ENCODE measurements at regions not wholly inside any gene's neighbourhood (a gene's known extent, or its start where the extent isn't known, plus 50 kb on each side); places are given as distances from the start of the nearest gene placed in this dataset.
"Not testable (repeated sequence)": the region's sequence is repeated elsewhere in the genome, so short reads cannot be mapped to it uniquely, and the experiment has no call there.

- POLR2A ChIA-PET (ENCODE audit: unreplicated experiment): interaction anchor here (0.5 kb wide), 1 partner anchor 338 kb away, joined by 15 read pairs; no protein-coding TSS in a partner anchor
- intact Hi-C loops (cut with micrococcal nuclease): loop anchor here (2.0 kb wide), 1 partner anchor 513 kb away; no protein-coding TSS in a partner anchor
Measured at GRCh38 chr4:14169460-14169859, 541.9 kb upstream of the BOD1L1 start.

GRCh38 chr4:14169940-14170339 is 542.4 kb upstream of the BOD1L1 start:
- H3K4me2 ChIP-seq (ENCODE audit: low read length): not testable (repeated sequence)

More at GRCh38 chr4:14169460-14169859, 541.9 kb upstream of the BOD1L1 start:
- Histone ChIP-seq H3K4me1 (ENCODE audit: insufficient read depth, low read length) (peaks cover 27% of the 10 kb centered on the region), H3K27me3 (ENCODE audit: low read length) (no peaks in the 10 kb centered on the region), H3K9ac (ENCODE audit: low read length) (peak overlapping the region; percentile 70), H4K20me1 (ENCODE audit: low read length) (no peaks in the 10 kb centered on the region), H3K9me2 (replicated peaks; ENCODE audit: low read length) (no peaks in the 10 kb centered on the region), H3K9me3 (ENCODE audit: low read length) (no peaks in the 10 kb centered on the region), H3F3A (ENCODE audit: low read length, unreplicated experiment) (peaks cover 7% of the 10 kb centered on the region), H3K4me3 (ENCODE audit: low read length) (no peak overlapping the region), H3K36me3 (ENCODE audit: low read depth, low read length) (no peaks in the 10 kb centered on the region), H3K27ac (ENCODE audit: low read length) (peak overlapping the region; percentile 99), H3K79me2 (ENCODE audit: low read length) (no peaks in the 10 kb centered on the region), H2AFZ (ENCODE audit: low read length) (no peak overlapping the region), H3K4me2 (ENCODE audit: low read length) (0 out of 2 replicates have a peak overlapping the region, but pooled peaks have one; percentile 9)
- ATAC-seq (no peak), DNase-seq (peak; percentile 45)
- TF ChIP-seq EZH2phosphoT487 (IDR thresholded peaks at IDR 0.05; ENCODE audit: borderline replicate concordance, low read length) (no peak), CTCF (conservative IDR thresholded peaks at IDR 0.05; ENCODE audit: low read depth, low read length) (no peak), EZH2 (IDR thresholded peaks at IDR 0.05; ENCODE audit: low read length, unreplicated experiment) (no peak)
- CTCF ChIA-PET: no interaction called here
- no TSS peak for BruUV-seq (replicated peaks)

GRCh38 chr4:14176613-14177012 is 549.1 kb upstream of the BOD1L1 start:
- Histone ChIP-seq H2AFZ (ENCODE audit: low read length) (no peak overlapping the region), H3K79me2 (ENCODE audit: low read length) (no peaks in the 10 kb centered on the region), H4K20me1 (ENCODE audit: low read length) (no peaks in the 10 kb centered on the region), H3K27ac (ENCODE audit: low read length) (no peak overlapping the region), H3K4me1 (ENCODE audit: insufficient read depth, low read length) (peaks cover 38% of the 10 kb centered on the region), H3K9me2 (replicated peaks; ENCODE audit: low read length) (no peaks in the 10 kb centered on the region), H3F3A (ENCODE audit: low read length, unreplicated experiment) (no peaks in the 10 kb centered on the region), H3K27me3 (ENCODE audit: low read length) (no peaks in the 10 kb centered on the region), H3K36me3 (ENCODE audit: low read depth, low read length) (no peaks in the 10 kb centered on the region), H3K4me3 (ENCODE audit: low read length) (no peak overlapping the region), H3K9ac (ENCODE audit: low read length) (no peak overlapping the region), H3K4me2 (ENCODE audit: low read length) (no peak overlapping the region), H3K9me3 (ENCODE audit: low read length) (no peaks in the 10 kb centered on the region)
- ATAC-seq (no peak), DNase-seq (no peak)
- BruUV-seq (replicated peaks): no TSS peak
- intact Hi-C loops (cut with micrococcal nuclease): no loop called here
- no peak for TF ChIP-seq EZH2phosphoT487 (IDR thresholded peaks at IDR 0.05; ENCODE audit: borderline replicate concordance, low read length)
- no peak for TF ChIP-seq CTCF (conservative IDR thresholded peaks at IDR 0.05; ENCODE audit: low read depth, low read length)
- TF ChIP-seq EZH2 (IDR thresholded peaks at IDR 0.05; ENCODE audit: low read length, unreplicated experiment): no peak
- ChIA-PET CTCF (no interaction called here), POLR2A (ENCODE audit: unreplicated experiment) (no interaction called here)

More at GRCh38 chr4:14169940-14170339, 542.4 kb upstream of the BOD1L1 start:
- Histone ChIP-seq H3K9ac (ENCODE audit: low read length) (peak overlapping the region; percentile 70), H3K4me1 (ENCODE audit: insufficient read depth, low read length) (peaks cover 27% of the 10 kb centered on the region), H3K27ac (ENCODE audit: low read length) (peak overlapping the region; percentile 99)
- POLR2A ChIA-PET (ENCODE audit: unreplicated experiment); ATAC-seq; H3K36me3 ChIP-seq (ENCODE audit: low read depth, low read length); H3K4me3 ChIP-seq (ENCODE audit: low read length); H3K9me2 ChIP-seq (replicated peaks; ENCODE audit: low read length); H2AFZ ChIP-seq (ENCODE audit: low read length); H3K27me3 ChIP-seq (ENCODE audit: low read length); H3K9me3 ChIP-seq (ENCODE audit: low read length); DNase-seq; CTCF ChIA-PET; H4K20me1 ChIP-seq (ENCODE audit: low read length); BruUV-seq (replicated peaks); H3K79me2 ChIP-seq (ENCODE audit: low read length); H3F3A ChIP-seq (ENCODE audit: low read length, unreplicated experiment): not testable (repeated sequence)
- intact Hi-C loops (cut with micrococcal nuclease): loop anchor here (2.0 kb wide), 1 partner anchor 513 kb away; no protein-coding TSS in a partner anchor
